Middle frontal gyrus (tissue), 1 donor: ENCODE measurements at regions not wholly inside any gene's neighbourhood (a gene's known extent, or its start where the extent isn't known, plus 50 kb on each side); places are given as distances from the start of the nearest gene placed in this dataset.

Experiments used
- DNase-seq: peaks from one replicate; pipeline ENCODE4 v3.0.0-alpha.2; 2015; ENCODE audit warnings: low spot score; ENCODE audit errors: extremely low spot score

- no peak for DNase-seq
Measured at GRCh38 chr2:19238440-19239060, 119.9 kb downstream of the OSR1 start.

- DNase-seq: no peak
Measured at GRCh38 chr2:19235308-19235707, 123.1 kb downstream of the OSR1 start.

GRCh38 chr2:19232312-19232711 is 126.1 kb downstream of the OSR1 start:
- no peak for DNase-seq

GRCh38 chr2:19231625-19232024 is 126.8 kb downstream of the OSR1 start:
- DNase-seq: no peak

GRCh38 chr2:19230626-19231025 is 127.8 kb downstream of the OSR1 start:
- DNase-seq: no peak

GRCh38 chr2:19228715-19229114 is 129.7 kb downstream of the OSR1 start:
- DNase-seq: no peak

GRCh38 chr2:19228181-19228593 is 130.2 kb downstream of the OSR1 start:
- DNase-seq: no peak

- DNase-seq: no peak
Measured at GRCh38 chr2:19226871-19227270, 131.6 kb downstream of the OSR1 start.

GRCh38 chr2:19226386-19226785 is 132.0 kb downstream of the OSR1 start:
- no peak for DNase-seq

- no peak for DNase-seq
Measured at GRCh38 chr2:19225931-19226330, 132.5 kb downstream of the OSR1 start.

- DNase-seq: no peak
Measured at GRCh38 chr2:19225126-19225525, 133.3 kb downstream of the OSR1 start.

- DNase-seq: no peak
Measured at GRCh38 chr2:19224486-19224885, 133.9 kb downstream of the OSR1 start.

- DNase-seq: no peak
Measured at GRCh38 chr2:19224011-19224410, 134.4 kb downstream of the OSR1 start.

- no peak for DNase-seq
Measured at GRCh38 chr2:19219060-19219459, 139.4 kb downstream of the OSR1 start.

- DNase-seq: no peak
Measured at GRCh38 chr2:19218166-19218565, 140.3 kb downstream of the OSR1 start.

GRCh38 chr2:19216676-19217602 is 141.5 kb downstream of the OSR1 start:
- DNase-seq: no peak

GRCh38 chr2:19216238-19216637 is 142.2 kb downstream of the OSR1 start:
- DNase-seq: no peak

- DNase-seq: no peak
Measured at GRCh38 chr2:19214682-19215391, 143.6 kb downstream of the OSR1 start.

- no peak for DNase-seq
Measured at GRCh38 chr2:19209575-19210341, 148.7 kb downstream of the OSR1 start.

GRCh38 chr2:19208479-19209199 is 149.8 kb downstream of the OSR1 start:
- DNase-seq: no peak

- DNase-seq: no peak
Measured at GRCh38 chr2:19207452-19207851, 151.0 kb downstream of the OSR1 start.
